ENCODE measurements at regions not wholly inside any gene's neighbourhood (a gene's known extent, or its start where the extent isn't known, plus 50 kb on each side); places are given as distances from the start of the nearest gene placed in this dataset.

GRCh38 chr22:48849963-48850657, 977.6 kb downstream of the BRD1 start:
- DNase-seq: no peak

GRCh38 chr22:48849219-48849912, 978.3 kb downstream of the BRD1 start:
- no peak for DNase-seq

- DNase-seq: no peak
Observed at GRCh38 chr22:48846200-48846599, 981.5 kb downstream of the BRD1 start.

- DNase-seq: no peak
Observed at GRCh38 chr22:48845356-48845936, 982.2 kb downstream of the BRD1 start.

GRCh38 chr22:48844056-48844675, 983.5 kb downstream of the BRD1 start:
- DNase-seq: no peak

GRCh38 chr22:48843640-48844039, 984.0 kb downstream of the BRD1 start:
- DNase-seq: no peak

GRCh38 chr22:48842976-48843375, 984.7 kb downstream of the BRD1 start:
- DNase-seq: no peak

- no peak for DNase-seq
Observed at GRCh38 chr22:48842583-48842945, 985.1 kb downstream of the BRD1 start.

- DNase-seq: no peak
Observed at GRCh38 chr22:48841881-48842582, 985.6 kb downstream of the BRD1 start.

GRCh38 chr22:48840112-48840949, 987.3 kb downstream of the BRD1 start:
- no peak for DNase-seq

GRCh38 chr22:48838846-48839730, 988.6 kb downstream of the BRD1 start:
- DNase-seq: no peak

- no peak for DNase-seq
Observed at GRCh38 chr22:48838376-48838775, 989.3 kb downstream of the BRD1 start.

- DNase-seq: no peak
Observed at GRCh38 chr22:48837341-48837935, 990.2 kb downstream of the BRD1 start.

- no peak for DNase-seq
Observed at GRCh38 chr22:48836673-48837340, 990.9 kb downstream of the BRD1 start.

GRCh38 chr22:48835857-48836672, 991.6 kb downstream of the BRD1 start:
- no peak for DNase-seq

- no peak for DNase-seq
Observed at GRCh38 chr22:48835364-48835763, 992.3 kb downstream of the BRD1 start.

GRCh38 chr22:48834404-48834803, 993.3 kb downstream of the BRD1 start:
- DNase-seq: no peak

GRCh38 chr22:48832592-48832991, 995.1 kb downstream of the BRD1 start:
- DNase-seq: no peak

- DNase-seq: no peak
Observed at GRCh38 chr22:48829908-48830307, 997.8 kb downstream of the BRD1 start.
